Uterus (tissue), 2 donors: ENCODE measurements at regions not wholly inside any gene's neighbourhood (a gene's known extent, or its start where the extent isn't known, plus 50 kb on each side); places are given as distances from the start of the nearest gene placed in this dataset.

Experiments used
- CTCF ChIP-seq, 4 experiments: fragments of 200-600 bp in 2 of 4; fragments of 450-650 bp in 2 of 4; sonication (generic) in 2 of 4; IDR thresholded peaks; one replicate each; pipeline ENCODE4 v1.5.1; 2016 to 2019; ENCODE audit warnings: antibody characterized with exemption in 4 of 4, mild to moderate bottlenecking in 2 of 4, moderate library complexity in 1 of 4
- POLR2A ChIP-seq, 2 donors: fragments of 450-650 bp; IDR thresholded peaks; one replicate each; pipeline ENCODE4 v1.6.1; 2016; ENCODE audit warnings: antibody characterized with exemption in 2 of 2, mild to moderate bottlenecking in 1 of 2, moderate library complexity in 1 of 2

DNA sequence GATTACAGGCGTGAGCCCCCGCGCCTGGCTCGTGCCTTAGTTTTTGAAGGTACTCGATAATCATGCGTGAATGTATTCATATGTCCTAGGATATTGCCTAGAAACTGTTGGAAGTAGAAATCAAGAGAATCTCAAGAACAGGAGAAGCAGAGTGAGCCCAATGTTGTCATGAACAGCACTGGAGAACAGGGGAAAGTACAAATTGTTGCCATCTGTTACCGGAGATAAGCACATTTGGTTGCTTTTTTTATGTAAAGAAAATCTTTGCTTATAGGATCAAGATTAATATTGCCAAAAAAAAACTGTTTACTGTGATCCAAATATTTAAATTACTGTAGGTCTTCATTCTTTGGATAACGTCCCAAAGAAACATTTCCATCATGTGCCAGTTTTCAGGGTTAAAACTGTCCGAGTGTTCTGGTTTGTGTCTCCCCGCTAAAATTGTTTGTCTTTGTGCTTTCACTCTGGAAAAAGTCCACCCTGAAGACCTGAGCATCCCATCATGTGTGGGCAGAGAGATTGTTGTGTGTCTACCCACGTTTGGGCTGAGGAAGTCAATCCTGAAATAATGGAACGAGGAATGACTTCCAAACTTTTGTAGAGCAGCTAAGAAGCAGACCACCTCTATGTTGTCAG, 95.7 kb upstream of the CELF2 start:
- TF ChIP-seq POLR2A (IDR thresholded peaks at IDR 0.05) (no peak), CTCF (IDR thresholded peaks at IDR 0.05) (no peak)
